ENCODE measurements at regions not wholly inside any gene's neighbourhood (a gene's known extent, or its start where the extent isn't known, plus 50 kb on each side); places are given as distances from the start of the nearest gene placed in this dataset.

GRCh38 chr5:164573397-164573796 is 1068.0 kb downstream of the MAT2B start:
- TF ChIP-seq CTCF (IDR thresholded peaks at IDR 0.05 in 4 of 5, conservative IDR thresholded peaks at IDR 0.05 in 1 of 5) (no peak), POLR2A (IDR thresholded peaks at IDR 0.05) (no peak)
- intact Hi-C loops (cut with DNase I; ENCODE audit: low total_unique reads), result no loop called here

DNA sequence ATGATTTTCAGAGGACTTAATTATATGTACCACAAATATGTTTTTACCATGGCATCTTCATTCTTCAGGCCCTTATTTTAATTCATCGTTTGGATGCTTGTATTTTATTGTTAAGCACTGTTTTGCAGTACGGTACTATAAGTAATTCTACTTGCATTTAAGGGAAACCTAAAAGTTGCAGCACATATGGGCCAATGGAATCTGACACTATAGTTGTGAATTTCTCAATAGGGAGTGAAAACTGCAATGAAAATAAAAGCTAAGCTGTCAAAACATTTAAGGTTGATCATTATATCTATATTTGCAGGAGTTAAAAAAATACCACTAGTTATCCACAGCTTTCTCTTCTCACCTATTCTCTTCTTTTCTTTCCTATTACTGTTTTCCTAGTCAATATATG is 1071.8 kb downstream of the MAT2B start:
- no peak for DNase-seq
- intact Hi-C loops (cut with DNase I; ENCODE audit: low total_unique reads), result no loop called here

More at GRCh38 chr5:164573397-164573796, 1068.0 kb downstream of the MAT2B start:
- H3K9me3 ChIP-seq, result no peaks in the 10 kb centered on the region
- no peaks in the 10 kb centered on the region for H3K36me3 ChIP-seq
- ATAC-seq, result no peak
- no peak overlapping the region for H3K4me3 ChIP-seq
- DNase-seq, result no peak
- in situ Hi-C loops (cut with MboI; ENCODE audit: low sequenced_read_pairs in 4 of 4), result no loop called here
- no peaks in the 10 kb centered on the region for H3K27me3 ChIP-seq
- no peaks in the 10 kb centered on the region for H3K4me1 ChIP-seq
- H3K27ac ChIP-seq, result no peak overlapping the region

GRCh38 chr5:164577742-164578141 is 1072.3 kb downstream of the MAT2B start:
- in situ Hi-C loops (cut with MboI; ENCODE audit: low sequenced_read_pairs in 4 of 4), result no loop called here

More for the DNA sequence above, 1071.8 kb downstream of the MAT2B start:
- no peak for ATAC-seq
- in situ Hi-C loops (cut with MboI; ENCODE audit: low sequenced_read_pairs in 4 of 4), result no loop called here
- no peaks in the 10 kb centered on the region for H3K27me3 ChIP-seq
- H3K4me3 ChIP-seq, result no peak overlapping the region
- H3K9me3 ChIP-seq, result no peaks in the 10 kb centered on the region
- no peaks in the 10 kb centered on the region for H3K36me3 ChIP-seq
- no peak for TF ChIP-seq CTCF (IDR thresholded peaks at IDR 0.05 in 4 of 5, conservative IDR thresholded peaks at IDR 0.05 in 1 of 5)
- TF ChIP-seq POLR2A (IDR thresholded peaks at IDR 0.05), result no peak
- no peaks in the 10 kb centered on the region for H3K4me1 ChIP-seq
- H3K27ac ChIP-seq, result no peak overlapping the region

DNA sequence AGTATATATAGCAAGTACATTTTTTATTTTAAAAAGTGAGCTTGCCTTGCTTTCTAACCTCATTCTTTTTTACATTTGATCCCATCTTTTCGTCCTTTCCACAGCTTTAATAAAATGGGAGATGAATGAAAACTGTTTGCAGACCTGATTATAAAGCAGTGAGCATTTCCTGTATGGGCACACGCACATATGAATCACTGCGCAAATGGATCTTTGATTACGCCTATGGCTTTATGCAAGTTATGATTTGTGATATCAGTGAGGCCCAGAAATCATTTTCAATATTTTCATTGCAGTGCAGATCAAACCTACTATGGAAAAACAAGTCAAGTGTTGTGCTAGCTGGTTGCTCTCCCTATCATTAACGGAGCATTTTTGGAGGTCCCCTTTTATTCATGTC is 1073.0 kb downstream of the MAT2B start:
- H3K36me3 ChIP-seq, result no peaks in the 10 kb centered on the region
- H3K4me3 ChIP-seq, result no peak overlapping the region
- H3K9me3 ChIP-seq, result no peaks in the 10 kb centered on the region
- H3K4me1 ChIP-seq, result no peaks in the 10 kb centered on the region
- in situ Hi-C loops (cut with MboI; ENCODE audit: low sequenced_read_pairs in 4 of 4), result no loop called here
- DNase-seq, result no peak
- H3K27me3 ChIP-seq, result no peaks in the 10 kb centered on the region
- no peak for TF ChIP-seq CTCF (IDR thresholded peaks at IDR 0.05 in 4 of 5, conservative IDR thresholded peaks at IDR 0.05 in 1 of 5)
- no peak for TF ChIP-seq POLR2A (IDR thresholded peaks at IDR 0.05)
- ATAC-seq, result no peak
- no peak overlapping the region for H3K27ac ChIP-seq
- intact Hi-C loops (cut with DNase I; ENCODE audit: low total_unique reads), result no loop called here

More at GRCh38 chr5:164577742-164578141, 1072.3 kb downstream of the MAT2B start:
- intact Hi-C loops (cut with DNase I; ENCODE audit: low total_unique reads), result no loop called here
- no peaks in the 10 kb centered on the region for H3K36me3 ChIP-seq
- no peaks in the 10 kb centered on the region for H3K27me3 ChIP-seq
- no peaks in the 10 kb centered on the region for H3K4me1 ChIP-seq
- no peak overlapping the region for H3K27ac ChIP-seq
- ATAC-seq (no peak), DNase-seq (no peak)
- no peak for TF ChIP-seq POLR2A (IDR thresholded peaks at IDR 0.05)
- TF ChIP-seq CTCF (IDR thresholded peaks at IDR 0.05 in 4 of 5, conservative IDR thresholded peaks at IDR 0.05 in 1 of 5), result no peak
- H3K4me3 ChIP-seq, result no peak overlapping the region
- H3K9me3 ChIP-seq, result no peaks in the 10 kb centered on the region

GRCh38 chr5:164578911-164579310 is 1073.5 kb downstream of the MAT2B start:
- no peaks in the 10 kb centered on the region for H3K27me3 ChIP-seq
- no peaks in the 10 kb centered on the region for H3K9me3 ChIP-seq
- no peaks in the 10 kb centered on the region for H3K4me1 ChIP-seq
- no peak for TF ChIP-seq CTCF (IDR thresholded peaks at IDR 0.05 in 4 of 5, conservative IDR thresholded peaks at IDR 0.05 in 1 of 5)
- no peak for TF ChIP-seq POLR2A (IDR thresholded peaks at IDR 0.05)
- intact Hi-C loops (cut with DNase I; ENCODE audit: low total_unique reads) (no loop called here), in situ Hi-C loops (cut with MboI; ENCODE audit: low sequenced_read_pairs in 4 of 4) (no loop called here)
- no peak overlapping the region for H3K27ac ChIP-seq
- no peak for DNase-seq
- no peak overlapping the region for H3K4me3 ChIP-seq
- no peaks in the 10 kb centered on the region for H3K36me3 ChIP-seq
- no peak for ATAC-seq

Measured in gastrocnemius medialis (tissue), 4 donors.